ENCODE measurements at regions not wholly inside any gene's neighbourhood (a gene's known extent, or its start where the extent isn't known, plus 50 kb on each side); places are given as distances from the start of the nearest gene placed in this dataset.

GRCh38 chr3:110479731-110480130, 591.9 kb upstream of the NECTIN3 start:
- no peaks in the 10 kb centered on the region for H3K36me3 ChIP-seq
- no peak for DNase-seq
- H3K9me3 ChIP-seq = peaks cover 0 to 3% (median 3%) of the 10 kb centered on the region in 4 donors
- no peak for ATAC-seq (ENCODE audit: low FRiP score in 2 of 2)
- no peak overlapping the region for H3K4me3 ChIP-seq
- H3K4me1 ChIP-seq = no peaks in the 10 kb centered on the region
- no peaks in the 10 kb centered on the region for H3K27me3 ChIP-seq
- no peak overlapping the region for H3K27ac ChIP-seq
- TF ChIP-seq POLR2A (IDR thresholded peaks at IDR 0.05) (no peak), EP300 (IDR thresholded peaks at IDR 0.05) (no peak)
- 33 to 78% methylated on average over 2 of the region's 2 CpGs for WGBS, 2 donors

- WGBS, 2 donors = 88 to 96% methylated on average over 2 of the region's 2 CpGs
- DNase-seq = no peak
- no peak for TF ChIP-seq EP300 (IDR thresholded peaks at IDR 0.05)
- TF ChIP-seq POLR2AphosphoS5 (IDR thresholded peaks at IDR 0.05) = no peak
- no peak for TF ChIP-seq POLR2A (IDR thresholded peaks at IDR 0.05)
- TF ChIP-seq CTCF (IDR thresholded peaks at IDR 0.05) = no peak
- peaks cover 0 to 8% (median 4%) of the 10 kb centered on the region in 4 donors for H3K9me3 ChIP-seq
- ATAC-seq (ENCODE audit: low FRiP score in 2 of 2) = no peak
- no peak overlapping the region for H3K4me3 ChIP-seq
- no peaks in the 10 kb centered on the region for H3K4me1 ChIP-seq
- H3K27ac ChIP-seq = no peak overlapping the region
- H3K36me3 ChIP-seq = no peaks in the 10 kb centered on the region
- no peaks in the 10 kb centered on the region for H3K27me3 ChIP-seq
Observed at GRCh38 chr3:110485389-110485788, 586.2 kb upstream of the NECTIN3 start.

GRCh38 chr3:110487840-110488239, 583.8 kb upstream of the NECTIN3 start:
- TF ChIP-seq POLR2AphosphoS5 (IDR thresholded peaks at IDR 0.05) (no peak), POLR2A (IDR thresholded peaks at IDR 0.05) (no peak), CTCF (IDR thresholded peaks at IDR 0.05) (no peak), EP300 (IDR thresholded peaks at IDR 0.05) (no peak)
- ATAC-seq (ENCODE audit: low FRiP score in 2 of 2) = no peak
- H3K4me1 ChIP-seq = no peaks in the 10 kb centered on the region

GRCh38 chr3:110491413-110491812, 580.2 kb upstream of the NECTIN3 start:
- 83% methylated on average over 4 of the region's 4 CpGs for WGBS, 2 donors
- no peak overlapping the region for H3K4me3 ChIP-seq
- no peaks in the 10 kb centered on the region for H3K4me1 ChIP-seq
- TF ChIP-seq POLR2AphosphoS5 (IDR thresholded peaks at IDR 0.05) (no peak), CTCF (IDR thresholded peaks at IDR 0.05) (no peak), POLR2A (IDR thresholded peaks at IDR 0.05) (no peak), EP300 (IDR thresholded peaks at IDR 0.05) (no peak)
- H3K27ac ChIP-seq = no peak overlapping the region
- no peaks in the 10 kb centered on the region for H3K36me3 ChIP-seq
- peaks cover 0 to 4% (median 0%) of the 10 kb centered on the region in 4 donors for H3K9me3 ChIP-seq
- DNase-seq (no peak), ATAC-seq (ENCODE audit: low FRiP score in 2 of 2) (no peak)
- H3K27me3 ChIP-seq = no peaks in the 10 kb centered on the region

More at GRCh38 chr3:110487840-110488239, 583.8 kb upstream of the NECTIN3 start:
- 76 to 81% methylated on average over 1 of the region's 1 CpG for WGBS, 2 donors
- H3K27ac ChIP-seq = no peak overlapping the region
- H3K4me3 ChIP-seq = no peak overlapping the region
- no peak for DNase-seq
- H3K9me3 ChIP-seq = peaks cover 0 to 8% (median 4%) of the 10 kb centered on the region in 4 donors
- no peaks in the 10 kb centered on the region for H3K27me3 ChIP-seq
- no peaks in the 10 kb centered on the region for H3K36me3 ChIP-seq

GRCh38 chr3:110492876-110493275, 578.7 kb upstream of the NECTIN3 start:
- H3K27me3 ChIP-seq = no peaks in the 10 kb centered on the region
- H3K4me3 ChIP-seq = no peak overlapping the region
- peaks cover 0 to 4% (median 0%) of the 10 kb centered on the region in 4 donors for H3K9me3 ChIP-seq
- 75 to 78% methylated on average over 2 of the region's 2 CpGs for WGBS, 2 donors
- TF ChIP-seq CTCF (IDR thresholded peaks at IDR 0.05) = no peak
- TF ChIP-seq POLR2AphosphoS5 (IDR thresholded peaks at IDR 0.05) = no peak
- TF ChIP-seq EP300 (IDR thresholded peaks at IDR 0.05) = no peak
- no peak for TF ChIP-seq POLR2A (IDR thresholded peaks at IDR 0.05)
- ATAC-seq (ENCODE audit: low FRiP score in 2 of 2) = no peak
- DNase-seq = no peak
- H3K4me1 ChIP-seq = no peaks in the 10 kb centered on the region
- H3K36me3 ChIP-seq = no peaks in the 10 kb centered on the region
- no peak overlapping the region for H3K27ac ChIP-seq
